GM06990 (cell line): ENCODE measurements at regions not wholly inside any gene's neighbourhood (a gene's known extent, or its start where the extent isn't known, plus 50 kb on each side); places are given as distances from the start of the nearest gene placed in this dataset.

ENCODE experiments used
- DNase-seq: peaks from one replicate; pipeline ENCODE4 v3.0.0-alpha.2; 2011; ENCODE audit not compliant: insufficient read length; ENCODE audit errors: extremely low read depth
- H3K27me3 ChIP-seq: replicated peaks from 2 replicates; pipeline ENCODE4 v1.6.0; 2011; ENCODE audit warnings: low read length; ENCODE audit not compliant: control insufficient read depth, insufficient read depth
- H3K36me3 ChIP-seq: 2 replicates; pipeline ENCODE4 v1.5.1; 2011; ENCODE audit warnings: low read length; ENCODE audit not compliant: control insufficient read depth, insufficient read depth
- H3K4me3 ChIP-seq: replicated peaks from 2 replicates; pipeline ENCODE4 v1.5.1; 2011; ENCODE audit warnings: low read depth, mild to moderate bottlenecking, control low read depth, low read length
- CTCF ChIP-seq: IDR thresholded peaks from 2 replicates; pipeline ENCODE4 v1.5.1; 2011; ENCODE audit warnings: low read length, control low read depth, mild to moderate bottlenecking, inconsistent platforms; ENCODE audit not compliant: insufficient read depth, poor library complexity, severe bottlenecking

GRCh38 chr14:36059531-36059930, 117.0 kb downstream of the PTCSC3 start:
- H3K4me3 ChIP-seq: no peak overlapping the region
- DNase-seq: no peak
- no peak for TF ChIP-seq CTCF

GRCh38 chr14:36057452-36058116, 118.9 kb downstream of the PTCSC3 start:
- Histone ChIP-seq H3K36me3 (no peaks in the 10 kb centered on the region), H3K27me3 (no peaks in the 10 kb centered on the region; the same call in 1 of the 2 replicates), H3K4me3 (no peak overlapping the region)
- no peak for TF ChIP-seq CTCF
- no peak for DNase-seq

More at GRCh38 chr14:36059531-36059930, 117.0 kb downstream of the PTCSC3 start:
- Histone ChIP-seq H3K27me3 (no peaks in the 10 kb centered on the region; the same call in 1 of the 2 replicates), H3K36me3 (no peaks in the 10 kb centered on the region)

- no peaks in the 10 kb centered on the region for H3K36me3 ChIP-seq
- H3K4me3 ChIP-seq: no peak overlapping the region
- TF ChIP-seq CTCF: no peak
- no peak for DNase-seq
- H3K27me3 ChIP-seq: no peaks in the 10 kb centered on the region; the same call in 1 of the 2 replicates
Observed at GRCh38 chr14:36056845-36057244, 119.7 kb downstream of the PTCSC3 start.

- Histone ChIP-seq H3K4me3 (no peak overlapping the region), H3K36me3 (no peaks in the 10 kb centered on the region), H3K27me3 (no peaks in the 10 kb centered on the region; the same call in 1 of the 2 replicates)
- TF ChIP-seq CTCF: no peak
- DNase-seq: no peak
Observed at GRCh38 chr14:36055681-36056225, 120.8 kb downstream of the PTCSC3 start.

- DNase-seq: no peak
- H3K4me3 ChIP-seq: no peak overlapping the region
Observed at GRCh38 chr14:36055052-36055378, 121.5 kb downstream of the PTCSC3 start.

More at GRCh38 chr14:36055052-36055378, 121.5 kb downstream of the PTCSC3 start:
- Histone ChIP-seq H3K36me3 (no peaks in the 10 kb centered on the region), H3K27me3 (no peaks in the 10 kb centered on the region; the same call in 1 of the 2 replicates)
- TF ChIP-seq CTCF: no peak
